Activated naive CD4-positive, alpha-beta T cell treated with anti-CD3 and anti-CD28 coated beads, Interleukin-2, amount 50 U/mL, for 24 hours (primary cell): ENCODE measurements at regions not wholly inside any gene's neighbourhood (a gene's known extent, or its start where the extent isn't known, plus 50 kb on each side); places are given as distances from the start of the nearest gene placed in this dataset.

ENCODE experiments used
- H3K27ac Mint-ChIP-seq: one replicate; pipeline ENCODE4 v1.8.0; 2021; ENCODE audit warnings: mild to moderate bottlenecking, mixed read lengths
- H3K27me3 Mint-ChIP-seq: one replicate; pipeline ENCODE4 v1.8.0; 2021; ENCODE audit warnings: mixed read lengths
- H3K36me3 Mint-ChIP-seq: one replicate; pipeline ENCODE4 v1.8.0; 2021; ENCODE audit warnings: mixed read lengths
- H3K4me1 Mint-ChIP-seq: one replicate; pipeline ENCODE4 v1.8.0; 2021; ENCODE audit warnings: mixed read lengths
- H3K4me3 Mint-ChIP-seq: one replicate; pipeline ENCODE4 v1.8.0; 2021; ENCODE audit warnings: mild to moderate bottlenecking, mixed read lengths
- H3K9me3 Mint-ChIP-seq: one replicate; pipeline ENCODE4 v1.8.0; 2021; ENCODE audit warnings: mixed read lengths

GRCh38 chr12:90399357-90399756 lies 555.6 kb downstream of the CCER1 start:
- no peaks in the 10 kb centered on the region for H3K27me3 Mint-ChIP-seq
- no peaks in the 10 kb centered on the region for H3K4me1 Mint-ChIP-seq
- no peak overlapping the region for H3K4me3 Mint-ChIP-seq
- no peaks in the 10 kb centered on the region for H3K9me3 Mint-ChIP-seq
- H3K27ac Mint-ChIP-seq = no peak overlapping the region
- no peaks in the 10 kb centered on the region for H3K36me3 Mint-ChIP-seq

GRCh38 chr12:90398285-90398836 lies 556.6 kb downstream of the CCER1 start:
- no peaks in the 10 kb centered on the region for H3K36me3 Mint-ChIP-seq
- H3K27me3 Mint-ChIP-seq = no peaks in the 10 kb centered on the region

DNA sequence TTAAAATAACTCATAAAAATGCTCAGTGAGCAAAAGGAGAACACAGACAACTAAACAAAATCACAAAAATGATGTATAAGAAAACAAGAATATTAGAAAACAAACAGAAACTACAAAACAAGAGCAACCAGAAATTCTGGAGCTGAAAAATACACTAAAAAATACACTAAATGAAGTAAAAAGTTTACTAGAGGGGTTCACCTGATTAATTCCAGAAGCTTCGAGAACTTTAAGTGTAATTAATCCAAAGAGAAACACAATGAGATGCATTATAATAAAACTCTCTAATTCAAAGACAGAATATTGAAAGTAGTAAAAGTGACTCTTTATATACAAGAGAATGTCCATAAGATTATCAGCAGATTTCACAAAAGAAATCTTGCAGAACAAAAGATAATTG lies 558.4 kb downstream of the CCER1 start:
- no peaks in the 10 kb centered on the region for H3K9me3 Mint-ChIP-seq
- no peaks in the 10 kb centered on the region for H3K4me1 Mint-ChIP-seq
- H3K27ac Mint-ChIP-seq = no peak overlapping the region
- H3K36me3 Mint-ChIP-seq = no peaks in the 10 kb centered on the region
- H3K4me3 Mint-ChIP-seq = no peak overlapping the region
- H3K27me3 Mint-ChIP-seq = no peaks in the 10 kb centered on the region

More at GRCh38 chr12:90398285-90398836, 556.6 kb downstream of the CCER1 start:
- Mint-ChIP-seq H3K9me3 (no peaks in the 10 kb centered on the region), H3K4me1 (no peaks in the 10 kb centered on the region), H3K27ac (no peak overlapping the region), H3K4me3 (no peak overlapping the region)

GRCh38 chr12:90393652-90394051 lies 561.3 kb downstream of the CCER1 start:
- Mint-ChIP-seq H3K4me3 (no peak overlapping the region), H3K27me3 (no peaks in the 10 kb centered on the region), H3K4me1 (no peaks in the 10 kb centered on the region), H3K27ac (no peak overlapping the region), H3K36me3 (no peaks in the 10 kb centered on the region), H3K9me3 (no peaks in the 10 kb centered on the region)

- Mint-ChIP-seq H3K27me3 (no peaks in the 10 kb centered on the region), H3K9me3 (no peaks in the 10 kb centered on the region), H3K27ac (no peak overlapping the region)
These were observed 561.9 kb downstream of the CCER1 start for GRCh38 chr12:90393089-90393488.

DNA sequence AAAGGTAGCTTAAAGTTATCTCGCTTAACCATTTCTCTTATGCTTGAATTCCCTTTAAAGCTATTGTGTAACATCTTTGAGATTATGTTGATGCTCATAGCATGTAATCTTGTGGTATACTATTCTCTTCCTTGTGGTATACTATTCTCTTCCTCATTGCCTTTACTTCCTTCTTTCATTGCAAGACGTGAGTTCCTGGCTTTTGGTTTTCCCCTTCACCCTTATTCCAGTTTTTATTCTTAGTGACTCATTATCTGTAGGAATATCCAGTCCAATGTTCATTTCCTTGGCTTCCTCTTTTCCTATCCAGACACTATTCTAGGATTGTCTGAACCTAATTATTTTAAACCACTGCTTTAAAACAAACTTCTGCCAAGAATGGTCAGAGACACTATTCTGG lies 564.0 kb downstream of the CCER1 start:
- H3K4me1 Mint-ChIP-seq = no peaks in the 10 kb centered on the region
- no peak overlapping the region for H3K27ac Mint-ChIP-seq
- no peaks in the 10 kb centered on the region for H3K27me3 Mint-ChIP-seq
- no peaks in the 10 kb centered on the region for H3K9me3 Mint-ChIP-seq
- no peaks in the 10 kb centered on the region for H3K36me3 Mint-ChIP-seq
- no peak overlapping the region for H3K4me3 Mint-ChIP-seq

More at GRCh38 chr12:90393089-90393488, 561.9 kb downstream of the CCER1 start:
- no peaks in the 10 kb centered on the region for H3K4me1 Mint-ChIP-seq
- no peak overlapping the region for H3K4me3 Mint-ChIP-seq
- no peaks in the 10 kb centered on the region for H3K36me3 Mint-ChIP-seq

DNA sequence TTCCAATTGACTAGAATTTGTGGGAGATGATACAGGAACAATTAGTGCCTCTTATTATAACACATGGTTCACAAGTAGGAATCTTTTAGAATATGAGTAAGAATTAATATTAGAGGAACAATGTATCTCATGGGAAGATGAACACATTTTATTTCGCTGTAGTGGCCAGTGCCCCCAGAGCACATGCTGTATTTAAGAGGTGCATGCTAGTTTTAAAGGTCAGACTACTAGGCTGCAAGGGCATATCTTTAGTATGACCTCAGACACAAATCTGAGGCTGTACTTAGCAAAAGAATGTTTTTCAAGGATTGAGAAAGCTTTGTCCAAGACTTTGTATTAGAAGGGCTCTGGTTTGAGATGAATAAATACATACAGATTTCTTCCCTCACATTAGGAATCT lies 586.9 kb downstream of the CCER1 start:
- Mint-ChIP-seq H3K4me1 (no peaks in the 10 kb centered on the region), H3K36me3 (no peaks in the 10 kb centered on the region), H3K4me3 (no peak overlapping the region), H3K9me3 (no peaks in the 10 kb centered on the region), H3K27me3 (no peaks in the 10 kb centered on the region), H3K27ac (no peak overlapping the region)

GRCh38 chr12:90366286-90366685 lies 588.7 kb downstream of the CCER1 start:
- no peaks in the 10 kb centered on the region for H3K9me3 Mint-ChIP-seq
- no peak overlapping the region for H3K27ac Mint-ChIP-seq
- no peaks in the 10 kb centered on the region for H3K27me3 Mint-ChIP-seq
- no peak overlapping the region for H3K4me3 Mint-ChIP-seq
- H3K36me3 Mint-ChIP-seq = no peaks in the 10 kb centered on the region
- no peaks in the 10 kb centered on the region for H3K4me1 Mint-ChIP-seq

- no peak overlapping the region for H3K4me3 Mint-ChIP-seq
- H3K9me3 Mint-ChIP-seq = no peaks in the 10 kb centered on the region
- no peaks in the 10 kb centered on the region for H3K36me3 Mint-ChIP-seq
- no peak overlapping the region for H3K27ac Mint-ChIP-seq
- H3K4me1 Mint-ChIP-seq = no peaks in the 10 kb centered on the region
- H3K27me3 Mint-ChIP-seq = peaks cover 2% of the 10 kb centered on the region
These were observed 594.7 kb downstream of the CCER1 start for GRCh38 chr12:90360300-90360699.

- no peak overlapping the region for H3K4me3 Mint-ChIP-seq
- H3K27ac Mint-ChIP-seq = no peak overlapping the region
- H3K4me1 Mint-ChIP-seq = no peaks in the 10 kb centered on the region
- H3K9me3 Mint-ChIP-seq = no peaks in the 10 kb centered on the region
- H3K27me3 Mint-ChIP-seq = peaks cover 2% of the 10 kb centered on the region
- H3K36me3 Mint-ChIP-seq = no peaks in the 10 kb centered on the region
These were observed 599.1 kb downstream of the CCER1 start for GRCh38 chr12:90355711-90356355.

- H3K4me3 Mint-ChIP-seq = no peak overlapping the region
- no peaks in the 10 kb centered on the region for H3K4me1 Mint-ChIP-seq
- no peaks in the 10 kb centered on the region for H3K9me3 Mint-ChIP-seq
- H3K27me3 Mint-ChIP-seq = peaks cover 4% of the 10 kb centered on the region
- H3K36me3 Mint-ChIP-seq = no peaks in the 10 kb centered on the region
- H3K27ac Mint-ChIP-seq = no peak overlapping the region
These were observed 611.0 kb downstream of the CCER1 start for GRCh38 chr12:90343966-90344365.

GRCh38 chr12:90342081-90342480 lies 612.9 kb downstream of the CCER1 start:
- H3K4me1 Mint-ChIP-seq = no peaks in the 10 kb centered on the region
- no peaks in the 10 kb centered on the region for H3K36me3 Mint-ChIP-seq
- no peaks in the 10 kb centered on the region for H3K9me3 Mint-ChIP-seq
- H3K4me3 Mint-ChIP-seq = no peak overlapping the region
- H3K27me3 Mint-ChIP-seq = peaks cover 4% of the 10 kb centered on the region
- H3K27ac Mint-ChIP-seq = no peak overlapping the region

DNA sequence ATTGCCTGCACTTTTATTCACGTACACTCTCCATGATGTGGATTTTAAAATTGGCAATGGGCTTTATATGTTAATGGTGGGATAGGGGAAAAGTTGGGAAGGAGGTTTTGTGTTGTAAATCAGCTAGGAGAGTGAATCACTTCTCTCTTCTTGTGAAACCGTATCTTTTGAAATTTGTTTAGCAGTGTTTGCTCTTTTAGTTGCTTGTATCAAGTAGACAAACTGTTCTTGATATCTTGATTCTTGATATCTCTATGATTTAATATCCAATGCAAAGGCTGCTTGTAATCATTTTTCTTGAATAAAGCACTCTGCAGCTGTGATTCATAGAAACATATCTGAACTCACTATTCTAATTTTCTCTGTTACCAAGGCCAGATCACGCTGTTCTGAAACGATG lies 615.1 kb downstream of the CCER1 start:
- no peak overlapping the region for H3K27ac Mint-ChIP-seq
- no peaks in the 10 kb centered on the region for H3K36me3 Mint-ChIP-seq
- H3K4me1 Mint-ChIP-seq = no peaks in the 10 kb centered on the region
- no peaks in the 10 kb centered on the region for H3K9me3 Mint-ChIP-seq
- H3K4me3 Mint-ChIP-seq = no peak overlapping the region
- H3K27me3 Mint-ChIP-seq = no peaks in the 10 kb centered on the region

DNA sequence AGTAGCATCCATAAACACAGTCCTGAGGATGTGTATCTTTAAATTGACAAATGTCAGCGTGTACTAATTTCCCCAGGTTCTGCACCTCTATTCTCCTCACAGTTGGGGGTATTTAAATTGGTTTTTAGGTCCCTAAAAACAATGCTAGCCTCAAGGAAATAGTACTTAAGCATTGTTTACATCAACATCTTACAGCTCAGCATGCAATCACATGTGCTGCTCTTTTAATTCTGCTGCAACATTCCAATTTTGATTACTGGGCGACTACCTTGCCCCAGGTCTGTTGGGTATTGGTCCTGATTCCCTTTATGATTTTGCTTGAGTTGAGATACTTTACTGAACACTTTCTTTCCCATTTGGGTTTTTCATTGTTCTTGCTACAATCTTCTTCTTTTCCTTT lies 616.6 kb downstream of the CCER1 start:
- Mint-ChIP-seq H3K4me3 (no peak overlapping the region), H3K27me3 (no peaks in the 10 kb centered on the region), H3K36me3 (no peaks in the 10 kb centered on the region), H3K27ac (no peak overlapping the region), H3K9me3 (no peaks in the 10 kb centered on the region), H3K4me1 (no peaks in the 10 kb centered on the region)

DNA sequence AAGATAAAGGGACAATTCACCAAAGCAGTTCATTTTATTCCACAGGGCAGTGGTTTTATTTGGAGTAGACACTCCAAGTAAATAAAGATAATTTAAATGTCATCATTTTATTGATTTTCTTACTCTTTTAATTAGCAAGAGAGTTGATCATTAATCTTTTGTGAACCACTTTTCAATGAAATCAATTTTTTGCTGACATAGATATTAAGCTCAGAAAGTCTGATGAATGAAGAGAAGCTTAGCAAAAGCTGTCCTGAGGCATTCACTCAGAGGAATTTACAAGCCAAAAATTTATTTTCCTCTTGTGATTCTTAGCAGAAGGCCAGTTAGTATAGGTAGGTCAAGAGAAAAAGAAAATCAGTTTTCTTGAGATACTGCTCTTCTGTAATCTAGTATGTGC lies 618.0 kb downstream of the CCER1 start:
- Mint-ChIP-seq H3K4me3 (no peak overlapping the region), H3K36me3 (no peaks in the 10 kb centered on the region), H3K4me1 (no peaks in the 10 kb centered on the region), H3K27me3 (no peaks in the 10 kb centered on the region), H3K27ac (no peak overlapping the region), H3K9me3 (no peaks in the 10 kb centered on the region)

DNA sequence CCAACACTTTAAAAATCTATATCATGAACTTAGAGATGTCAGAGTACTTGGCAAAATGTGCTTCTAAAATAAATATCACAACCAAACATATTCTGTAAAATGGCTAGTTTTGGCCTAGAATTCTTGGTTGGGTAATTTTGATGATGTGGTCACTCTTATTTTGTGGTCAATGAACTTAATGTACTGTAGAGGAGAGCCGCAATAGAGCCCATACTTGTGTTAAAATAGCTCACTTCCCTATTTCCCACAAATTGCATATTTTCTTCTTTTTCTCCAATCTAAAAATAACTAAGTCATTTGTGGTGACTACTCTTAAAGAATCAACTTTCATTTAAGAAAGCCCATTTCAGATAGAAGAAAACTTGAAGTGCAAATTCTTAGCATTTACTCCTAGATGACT lies 619.4 kb downstream of the CCER1 start:
- Mint-ChIP-seq H3K27ac (no peak overlapping the region), H3K36me3 (no peaks in the 10 kb centered on the region), H3K4me3 (no peak overlapping the region), H3K27me3 (peaks cover under 1% of the 10 kb centered on the region), H3K4me1 (no peaks in the 10 kb centered on the region), H3K9me3 (no peaks in the 10 kb centered on the region)

DNA sequence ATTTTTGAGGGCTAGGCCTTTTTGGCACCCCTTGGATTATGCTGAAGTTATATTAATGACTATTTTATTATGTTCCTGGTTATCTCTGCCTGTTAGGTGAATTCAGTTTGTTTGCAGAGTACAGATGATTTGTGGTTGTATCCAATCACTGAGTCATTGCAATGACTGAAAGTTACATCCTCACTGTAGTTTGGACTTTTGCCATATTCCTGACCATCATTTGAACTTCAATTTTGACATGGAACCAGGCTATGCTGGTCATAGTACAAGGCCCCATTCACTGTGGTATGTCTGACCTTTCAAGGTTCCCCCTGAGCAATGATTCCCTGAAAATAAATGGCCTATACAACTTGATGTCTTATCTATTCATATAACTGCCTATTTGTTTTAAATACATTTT lies 621.0 kb downstream of the CCER1 start:
- Mint-ChIP-seq H3K4me3 (no peak overlapping the region), H3K27me3 (peaks cover 3% of the 10 kb centered on the region), H3K4me1 (no peaks in the 10 kb centered on the region)

More for the DNA sequence above, 621.0 kb downstream of the CCER1 start:
- Mint-ChIP-seq H3K36me3 (no peaks in the 10 kb centered on the region), H3K9me3 (no peaks in the 10 kb centered on the region), H3K27ac (no peak overlapping the region)
